ENCODE measurements at regions not wholly inside any gene's neighbourhood (a gene's known extent, or its start where the extent isn't known, plus 50 kb on each side); places are given as distances from the start of the nearest gene placed in this dataset.

DNA sequence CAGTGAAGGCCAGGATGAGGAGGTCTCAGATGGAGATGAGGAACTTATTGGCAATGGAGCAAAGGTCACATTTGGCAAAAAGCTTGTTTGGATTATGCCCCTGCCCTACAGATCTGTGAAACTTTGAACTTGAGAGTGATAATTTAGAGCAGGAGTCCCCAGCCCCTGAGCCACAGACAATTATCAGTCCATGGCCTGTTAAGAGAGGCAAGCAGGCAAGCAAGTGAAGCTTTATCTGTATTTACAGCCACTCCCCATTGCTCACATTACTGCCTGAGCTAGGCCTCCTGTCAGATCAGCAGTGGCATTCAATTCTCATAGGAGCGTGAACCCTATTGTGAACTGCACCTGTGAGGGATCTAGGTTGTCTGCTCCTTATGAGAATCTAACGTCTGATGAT, 1076.9 kb upstream of the TENM4 start:
- TF ChIP-seq GATA1 (IDR thresholded peaks at IDR 0.05; ENCODE audit: low read depth, low read length) = no peak
- no peak for TF ChIP-seq POLR2A (IDR thresholded peaks at IDR 0.05; ENCODE audit: low read length)
- DNase-seq = no peak

- TF ChIP-seq GATA1 (IDR thresholded peaks at IDR 0.05; ENCODE audit: low read depth, low read length) (no peak), POLR2A (IDR thresholded peaks at IDR 0.05; ENCODE audit: low read length) (no peak)
- no peak for DNase-seq
Observed at GRCh38 chr11:80515097-80515496, 1074.3 kb upstream of the TENM4 start.

DNA sequence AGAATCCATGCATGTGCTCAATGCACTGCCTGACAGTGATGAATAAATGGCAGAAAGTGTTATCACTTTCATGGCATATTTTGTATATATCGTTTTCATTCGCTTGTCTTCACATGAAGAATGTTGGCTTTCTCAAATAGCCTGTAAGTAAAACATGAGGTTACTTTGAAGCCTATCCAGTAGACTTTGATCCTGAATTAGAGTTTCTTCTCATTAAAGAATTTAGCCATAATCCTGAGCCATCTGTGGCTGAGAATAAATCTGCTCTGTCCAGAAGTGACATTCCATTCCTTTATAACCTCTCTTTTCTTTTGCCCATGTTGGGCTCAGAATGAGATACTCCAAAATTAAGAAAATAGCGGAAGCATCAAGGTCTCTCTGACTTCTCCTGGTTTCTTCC, 1071.7 kb upstream of the TENM4 start:
- TF ChIP-seq GATA1 (IDR thresholded peaks at IDR 0.05; ENCODE audit: low read depth, low read length) (no peak), POLR2A (IDR thresholded peaks at IDR 0.05; ENCODE audit: low read length) (no peak)

DNA sequence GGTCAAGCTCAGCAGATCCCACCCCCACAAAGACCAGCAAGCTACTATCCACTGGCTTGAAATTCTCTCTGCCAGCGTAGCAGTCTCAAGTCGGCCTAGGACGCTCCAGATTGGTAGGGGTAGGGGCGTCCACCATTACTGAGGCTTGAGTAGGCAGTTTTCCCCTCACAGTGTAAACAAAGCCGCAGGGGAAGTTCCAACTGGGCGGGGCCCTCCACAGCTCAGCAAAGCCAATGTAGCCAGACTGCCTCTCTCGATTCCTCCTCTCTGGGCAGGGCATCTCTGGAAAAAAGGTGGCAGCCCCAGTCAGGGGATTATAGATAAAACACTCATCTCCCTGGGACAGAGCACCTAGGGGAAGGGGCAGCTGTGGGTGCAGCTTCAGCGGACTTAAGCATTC, 1064.9 kb upstream of the TENM4 start:
- TF ChIP-seq GATA1 (IDR thresholded peaks at IDR 0.05; ENCODE audit: low read depth, low read length) = no peak
- no peak for TF ChIP-seq POLR2A (IDR thresholded peaks at IDR 0.05; ENCODE audit: low read length)
- no peak for DNase-seq

More for the DNA sequence above, 1071.7 kb upstream of the TENM4 start:
- DNase-seq = no peak

GRCh38 chr11:80503990-80504389, 1063.2 kb upstream of the TENM4 start:
- no peak for DNase-seq
- no peak for TF ChIP-seq GATA1 (IDR thresholded peaks at IDR 0.05; ENCODE audit: low read depth, low read length)
- no peak for TF ChIP-seq POLR2A (IDR thresholded peaks at IDR 0.05; ENCODE audit: low read length)

DNA sequence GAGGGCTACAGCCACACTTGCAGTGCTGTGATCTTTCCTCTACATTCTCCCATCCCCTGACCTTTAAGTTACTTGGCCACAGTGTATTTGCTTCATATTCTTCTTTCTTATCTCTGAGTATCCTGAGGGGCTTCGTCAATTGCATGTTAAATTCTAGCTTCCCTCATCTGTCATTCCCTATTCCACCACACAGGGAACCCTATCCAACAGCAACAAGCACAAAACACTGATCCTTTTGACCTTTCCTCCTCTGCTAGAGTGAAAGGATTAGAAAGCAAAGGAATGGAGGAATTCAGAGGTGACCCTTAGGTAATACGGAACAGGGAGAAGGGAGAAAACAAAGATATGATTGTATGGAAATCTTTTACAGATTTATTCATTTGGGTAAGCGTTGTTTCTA, 1061.7 kb upstream of the TENM4 start:
- TF ChIP-seq POLR2A (IDR thresholded peaks at IDR 0.05; ENCODE audit: low read length) (no peak), GATA1 (IDR thresholded peaks at IDR 0.05; ENCODE audit: low read depth, low read length) (no peak)
- no peak for DNase-seq

GRCh38 chr11:80495116-80495515, 1054.3 kb upstream of the TENM4 start:
- no peak for TF ChIP-seq POLR2A (IDR thresholded peaks at IDR 0.05; ENCODE audit: low read length)
- no peak for TF ChIP-seq GATA1 (IDR thresholded peaks at IDR 0.05; ENCODE audit: low read depth, low read length)
- DNase-seq = no peak

DNA sequence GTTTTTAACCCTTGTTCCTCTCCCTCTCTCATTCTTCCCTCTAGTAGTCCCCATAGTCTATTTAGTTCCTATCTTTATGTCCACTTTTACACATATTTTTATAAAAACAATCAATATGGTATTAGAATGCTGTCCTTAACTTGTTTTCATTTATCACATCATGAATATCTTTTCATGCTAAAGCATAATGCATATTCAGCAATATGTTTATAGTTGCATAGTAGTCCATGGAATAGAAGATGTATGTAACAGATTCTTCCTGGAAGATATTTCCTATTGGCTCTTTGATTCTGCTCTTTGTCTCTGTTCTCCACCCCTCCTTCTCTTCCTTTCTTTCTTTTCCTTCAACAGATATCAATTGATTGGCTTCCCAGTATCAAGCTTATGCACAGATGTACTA, 1047.1 kb upstream of the TENM4 start:
- no peak for TF ChIP-seq POLR2A (IDR thresholded peaks at IDR 0.05; ENCODE audit: low read length)
- TF ChIP-seq GATA1 (IDR thresholded peaks at IDR 0.05; ENCODE audit: low read depth, low read length) = no peak
- no peak for DNase-seq

DNA sequence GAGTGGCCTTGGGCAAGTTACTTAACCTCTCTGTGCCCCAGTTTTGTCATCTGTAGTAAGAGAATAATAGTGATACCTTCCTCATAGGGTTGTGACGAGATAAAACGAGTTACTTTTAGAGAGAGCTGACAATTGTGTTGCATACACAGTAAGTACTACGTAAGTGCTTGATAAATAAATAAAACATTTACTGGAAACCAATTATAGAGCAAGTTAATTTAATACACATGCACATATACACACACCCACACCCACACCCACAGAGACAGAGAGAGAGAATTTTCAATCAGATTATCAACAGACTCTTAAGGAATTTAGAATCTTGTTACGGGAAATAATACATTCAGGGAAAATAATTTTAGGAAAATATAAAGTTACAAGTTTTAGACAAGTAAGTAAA, 1045.8 kb upstream of the TENM4 start:
- no peak for DNase-seq
- TF ChIP-seq POLR2A (IDR thresholded peaks at IDR 0.05; ENCODE audit: low read length) = no peak
- TF ChIP-seq GATA1 (IDR thresholded peaks at IDR 0.05; ENCODE audit: low read depth, low read length) = no peak

- no peak for DNase-seq
- TF ChIP-seq GATA1 (IDR thresholded peaks at IDR 0.05; ENCODE audit: low read depth, low read length) (no peak), POLR2A (IDR thresholded peaks at IDR 0.05; ENCODE audit: low read length) (no peak)
Observed at GRCh38 chr11:80477178-80477577, 1036.3 kb upstream of the TENM4 start.

GRCh38 chr11:80473562-80473961, 1032.7 kb upstream of the TENM4 start:
- no peak for DNase-seq
- TF ChIP-seq POLR2A (IDR thresholded peaks at IDR 0.05; ENCODE audit: low read length) = no peak
- no peak for TF ChIP-seq GATA1 (IDR thresholded peaks at IDR 0.05; ENCODE audit: low read depth, low read length)

GRCh38 chr11:80469871-80470270, 1029.0 kb upstream of the TENM4 start:
- TF ChIP-seq POLR2A (IDR thresholded peaks at IDR 0.05; ENCODE audit: low read length) (no peak), GATA1 (IDR thresholded peaks at IDR 0.05; ENCODE audit: low read depth, low read length) (no peak)

DNA sequence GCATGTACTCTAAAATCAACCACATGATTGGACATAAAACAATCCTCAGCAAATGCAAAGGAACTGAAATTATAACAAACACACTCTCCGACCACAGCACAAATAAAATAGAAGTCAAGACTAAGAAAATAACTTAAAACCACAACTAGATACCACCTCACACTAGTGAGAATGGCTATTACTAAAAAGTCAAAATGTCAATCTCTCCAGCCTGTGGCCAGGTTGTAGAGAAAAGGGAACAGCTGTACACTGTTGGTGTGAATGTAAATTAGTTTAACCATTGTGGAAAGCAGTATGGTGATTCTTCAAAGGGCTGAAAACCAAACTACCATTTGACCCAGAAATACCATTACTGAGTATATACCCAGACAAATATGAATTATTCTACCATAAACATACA, 1025.7 kb upstream of the TENM4 start:
- DNase-seq = no peak
- no peak for TF ChIP-seq GATA1 (IDR thresholded peaks at IDR 0.05; ENCODE audit: low read depth, low read length)
- TF ChIP-seq POLR2A (IDR thresholded peaks at IDR 0.05; ENCODE audit: low read length) = no peak

More at GRCh38 chr11:80469871-80470270, 1029.0 kb upstream of the TENM4 start:
- no peak for DNase-seq

GRCh38 chr11:80462211-80462610, 1021.4 kb upstream of the TENM4 start:
- TF ChIP-seq GATA1 (IDR thresholded peaks at IDR 0.05; ENCODE audit: low read depth, low read length) (no peak), POLR2A (IDR thresholded peaks at IDR 0.05; ENCODE audit: low read length) (no peak)
- DNase-seq = no peak

- no peak for DNase-seq
- TF ChIP-seq GATA1 (IDR thresholded peaks at IDR 0.05; ENCODE audit: low read depth, low read length) = no peak
- no peak for TF ChIP-seq POLR2A (IDR thresholded peaks at IDR 0.05; ENCODE audit: low read length)
Observed at GRCh38 chr11:80458376-80458775, 1017.5 kb upstream of the TENM4 start.

- DNase-seq = no peak
Observed at GRCh38 chr11:80457823-80458222, 1017.0 kb upstream of the TENM4 start.

More at GRCh38 chr11:80457823-80458222, 1017.0 kb upstream of the TENM4 start:
- TF ChIP-seq GATA1 (IDR thresholded peaks at IDR 0.05; ENCODE audit: low read depth, low read length) (no peak), POLR2A (IDR thresholded peaks at IDR 0.05; ENCODE audit: low read length) (no peak)
